ENCODE measurements at regions not wholly inside any gene's neighbourhood (a gene's known extent, or its start where the extent isn't known, plus 50 kb on each side); places are given as distances from the start of the nearest gene placed in this dataset.

- TF ChIP-seq, protein P1, sequence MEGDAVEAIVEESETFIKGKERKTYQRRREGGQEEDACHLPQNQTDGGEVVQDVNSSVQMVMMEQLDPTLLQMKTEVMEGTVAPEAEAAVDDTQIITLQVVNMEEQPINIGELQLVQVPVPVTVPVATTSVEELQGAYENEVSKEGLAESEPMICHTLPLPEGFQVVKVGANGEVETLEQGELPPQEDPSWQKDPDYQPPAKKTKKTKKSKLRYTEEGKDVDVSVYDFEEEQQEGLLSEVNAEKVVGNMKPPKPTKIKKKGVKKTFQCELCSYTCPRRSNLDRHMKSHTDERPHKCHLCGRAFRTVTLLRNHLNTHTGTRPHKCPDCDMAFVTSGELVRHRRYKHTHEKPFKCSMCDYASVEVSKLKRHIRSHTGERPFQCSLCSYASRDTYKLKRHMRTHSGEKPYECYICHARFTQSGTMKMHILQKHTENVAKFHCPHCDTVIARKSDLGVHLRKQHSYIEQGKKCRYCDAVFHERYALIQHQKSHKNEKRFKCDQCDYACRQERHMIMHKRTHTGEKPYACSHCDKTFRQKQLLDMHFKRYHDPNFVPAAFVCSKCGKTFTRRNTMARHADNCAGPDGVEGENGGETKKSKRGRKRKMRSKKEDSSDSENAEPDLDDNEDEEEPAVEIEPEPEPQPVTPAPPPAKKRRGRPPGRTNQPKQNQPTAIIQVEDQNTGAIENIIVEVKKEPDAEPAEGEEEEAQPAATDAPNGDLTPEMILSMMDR (conservative IDR thresholded peaks at IDR 0.05): no peak
- no peak for TF ChIP-seq ZFX (IDR thresholded peaks at IDR 0.05)
These were observed 520.5 kb upstream of the CDH7 start for GRCh38 chr18:65230311-65230710.
